Cardiac muscle cell (in vitro differentiated cells and primary cell): ENCODE measurements at regions not wholly inside any gene's neighbourhood (a gene's known extent, or its start where the extent isn't known, plus 50 kb on each side); places are given as distances from the start of the nearest gene placed in this dataset.

Experiments used
- DNase-seq, 2 donors: peaks; one replicate each; pipeline versions ENCODE4 v3.0.0 to v3.0.0-alpha.2; 2010 to 2017; ENCODE audit warnings: low read depth in 1 of 2, low spot score in 1 of 2
- H3K27ac ChIP-seq: fragments of 200-600 bp; sonication (generic); 2 replicates; pipeline ENCODE4 v1.5.1; 2016
- H3K27me3 ChIP-seq: fragments of 200-600 bp; sonication (generic); 2 replicates; pipeline ENCODE4 v1.6.0; 2016; ENCODE audit warnings: control low read depth
- H3K36me3 ChIP-seq: fragments of 200-600 bp; sonication (generic); 2 replicates; pipeline ENCODE4 v1.5.1; 2016; ENCODE audit warnings: control low read depth
- H3K4me1 ChIP-seq: fragments of 200-600 bp; sonication (generic); 2 replicates; pipeline ENCODE4 v1.8.1; 2017; ENCODE audit warnings: low read depth, mild to moderate bottlenecking, mixed run types
- H3K4me3 ChIP-seq: fragments of 200-600 bp; sonication (generic); 2 replicates; pipeline ENCODE4 v1.5.1; 2016; ENCODE audit warnings: mild to moderate bottlenecking
- H3K9me3 ChIP-seq: fragments of 200-600 bp; sonication (generic); 2 replicates; pipeline ENCODE4 v1.5.1; 2017; ENCODE audit warnings: low read depth, mild to moderate bottlenecking, control low read depth
- CTCF ChIP-seq: IDR thresholded peaks from 2 replicates; pipeline ENCODE4 v1.5.1; 2012; ENCODE audit warnings: low read depth, mild to moderate bottlenecking, low read length

DNA sequence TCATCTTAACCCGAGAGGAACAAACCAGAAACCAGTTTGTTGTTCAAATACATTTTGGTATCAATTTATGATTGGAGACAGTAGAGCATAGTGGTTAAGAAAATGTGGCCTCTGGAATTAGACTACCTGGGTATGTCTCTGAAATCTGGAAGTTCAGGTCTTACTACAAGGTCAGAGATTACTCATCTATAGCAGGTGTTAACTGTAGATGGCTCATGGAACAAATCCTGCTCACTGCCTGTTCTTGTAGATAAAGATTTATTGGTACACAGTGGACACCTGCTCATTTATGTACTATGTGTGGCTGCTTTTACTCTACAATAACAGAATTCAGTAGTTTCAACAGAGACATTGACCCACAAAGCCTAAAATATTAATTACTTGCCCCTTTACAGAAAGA lies 413.3 kb downstream of the CNTN6 start:
- Histone ChIP-seq H3K4me3 (no peak overlapping the region), H3K27ac (no peak overlapping the region), H3K36me3 (no peaks in the 10 kb centered on the region), H3K4me1 (no peaks in the 10 kb centered on the region), H3K27me3 (no peaks in the 10 kb centered on the region), H3K9me3 (no peaks in the 10 kb centered on the region)
- no peak for TF ChIP-seq CTCF
- no peak for DNase-seq

- Histone ChIP-seq H3K4me1 (no peaks in the 10 kb centered on the region), H3K27ac (no peak overlapping the region), H3K36me3 (no peaks in the 10 kb centered on the region), H3K9me3 (no peaks in the 10 kb centered on the region), H3K4me3 (no peak overlapping the region), H3K27me3 (no peaks in the 10 kb centered on the region)
- no peak for TF ChIP-seq CTCF
- no peak for DNase-seq
Observed at GRCh38 chr3:1513662-1514061, 420.8 kb downstream of the CNTN6 start.

GRCh38 chr3:1515882-1516281 lies 423.1 kb downstream of the CNTN6 start:
- DNase-seq: no peak
- no peak overlapping the region for H3K27ac ChIP-seq
- H3K36me3 ChIP-seq: no peaks in the 10 kb centered on the region
- no peaks in the 10 kb centered on the region for H3K27me3 ChIP-seq
- no peak for TF ChIP-seq CTCF
- no peaks in the 10 kb centered on the region for H3K9me3 ChIP-seq
- H3K4me3 ChIP-seq: no peak overlapping the region
- no peaks in the 10 kb centered on the region for H3K4me1 ChIP-seq

- TF ChIP-seq CTCF: no peak
- no peaks in the 10 kb centered on the region for H3K36me3 ChIP-seq
- H3K4me3 ChIP-seq: no peak overlapping the region
- H3K9me3 ChIP-seq: no peaks in the 10 kb centered on the region
- no peak for DNase-seq
- H3K27ac ChIP-seq: no peak overlapping the region
- H3K27me3 ChIP-seq: no peaks in the 10 kb centered on the region
- no peaks in the 10 kb centered on the region for H3K4me1 ChIP-seq
Observed at GRCh38 chr3:1527786-1528185, 435.0 kb downstream of the CNTN6 start.

DNA sequence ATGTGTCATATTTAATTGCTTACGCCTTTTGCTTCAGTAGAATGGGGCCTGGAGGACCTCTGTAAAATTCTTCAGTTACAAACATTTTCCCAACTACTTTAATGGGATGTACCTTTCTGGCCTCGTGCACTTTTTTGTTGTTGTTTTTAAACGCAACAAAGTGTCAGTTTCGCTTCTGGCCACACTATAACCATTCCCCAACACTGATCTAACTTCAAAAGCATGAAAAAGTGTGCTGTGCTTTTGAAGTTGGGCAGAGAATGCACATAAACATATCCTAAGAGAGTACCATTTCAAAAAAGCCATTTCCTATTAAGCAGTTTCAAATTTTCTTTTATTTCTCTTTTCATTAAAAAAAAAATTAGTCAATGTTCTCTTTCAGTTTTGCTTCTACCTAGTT lies 435.8 kb downstream of the CNTN6 start:
- no peak overlapping the region for H3K4me3 ChIP-seq
- H3K9me3 ChIP-seq: no peaks in the 10 kb centered on the region
- no peaks in the 10 kb centered on the region for H3K27me3 ChIP-seq
- no peaks in the 10 kb centered on the region for H3K4me1 ChIP-seq
- H3K36me3 ChIP-seq: no peaks in the 10 kb centered on the region
- no peak for DNase-seq
- H3K27ac ChIP-seq: no peak overlapping the region
- TF ChIP-seq CTCF: no peak

DNA sequence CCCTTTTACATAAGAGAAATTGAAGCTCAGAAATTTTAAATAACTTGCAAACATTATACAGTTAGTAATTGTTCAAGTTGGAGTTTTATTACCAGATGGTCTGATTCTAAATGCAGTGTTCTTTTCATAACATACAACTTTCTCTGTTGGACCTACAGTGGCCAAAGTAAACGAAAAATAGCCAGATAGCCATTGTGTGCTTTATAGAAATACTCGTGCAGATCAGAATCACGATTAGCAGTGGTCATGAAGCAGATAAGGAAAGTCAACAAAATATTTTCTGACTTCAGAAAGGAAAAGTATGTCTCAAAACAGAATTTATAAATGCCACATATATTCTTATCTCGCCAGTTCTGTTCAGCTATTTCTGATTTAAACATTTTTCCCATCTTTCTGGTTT lies 436.9 kb downstream of the CNTN6 start:
- Histone ChIP-seq H3K4me1 (no peaks in the 10 kb centered on the region), H3K4me3 (no peak overlapping the region), H3K36me3 (no peaks in the 10 kb centered on the region), H3K9me3 (no peaks in the 10 kb centered on the region), H3K27ac (no peak overlapping the region), H3K27me3 (no peaks in the 10 kb centered on the region)
- DNase-seq: no peak
- TF ChIP-seq CTCF: no peak
